Epithelial cell of prostate (primary cell): ENCODE measurements at regions not wholly inside any gene's neighbourhood (a gene's known extent, or its start where the extent isn't known, plus 50 kb on each side); places are given as distances from the start of the nearest gene placed in this dataset.

ENCODE experiments used
- DNase-seq: peaks from one replicate; pipeline ENCODE4 v3.0.0-alpha.2; 2011; ENCODE audit warnings: low read depth, low spot score
- H3K27ac ChIP-seq: fragments of 450-650 bp; 2 replicates; pipeline ENCODE4 v1.5.1; 2017; ENCODE audit warnings: mild to moderate bottlenecking

GRCh38 chr10:118939211-118940007 is 90.1 kb upstream of the NANOS1 start:
- DNase-seq = no peak
- peak overlapping the region; percentile 37 for H3K27ac ChIP-seq

- peak overlapping the region; percentile 37 for H3K27ac ChIP-seq
- DNase-seq = no peak
These were observed 89.1 kb upstream of the NANOS1 start for GRCh38 chr10:118940386-118940785.

GRCh38 chr10:118943253-118943652 is 86.3 kb upstream of the NANOS1 start:
- no peak for DNase-seq
- H3K27ac ChIP-seq = no peak overlapping the region

- no peak for DNase-seq
- no peak overlapping the region for H3K27ac ChIP-seq
These were observed 84.4 kb upstream of the NANOS1 start for GRCh38 chr10:118944959-118945633.

GRCh38 chr10:118948786-118949185 is 80.7 kb upstream of the NANOS1 start:
- no peak for DNase-seq
- H3K27ac ChIP-seq = no peak overlapping the region

- DNase-seq = no peak
- peak overlapping the region; percentile 23 for H3K27ac ChIP-seq
These were observed 79.3 kb upstream of the NANOS1 start for GRCh38 chr10:118950190-118950680.

GRCh38 chr10:118950997-118951637 is 78.4 kb upstream of the NANOS1 start:
- DNase-seq = no peak
- H3K27ac ChIP-seq = no peak overlapping the region

GRCh38 chr10:118952493-118953295 is 76.8 kb upstream of the NANOS1 start:
- H3K27ac ChIP-seq = no peak overlapping the region
- DNase-seq = no peak

- H3K27ac ChIP-seq = no peak overlapping the region
- no peak for DNase-seq
These were observed 75.7 kb upstream of the NANOS1 start for GRCh38 chr10:118953598-118954393.

- H3K27ac ChIP-seq = no peak overlapping the region
These were observed 74.0 kb upstream of the NANOS1 start for GRCh38 chr10:118955531-118955930.

GRCh38 chr10:118955951-118956801 is 73.3 kb upstream of the NANOS1 start:
- no peak overlapping the region for H3K27ac ChIP-seq
- no peak for DNase-seq

More at GRCh38 chr10:118955531-118955930, 74.0 kb upstream of the NANOS1 start:
- DNase-seq = no peak

GRCh38 chr10:118956802-118957442 is 72.6 kb upstream of the NANOS1 start:
- no peak overlapping the region for H3K27ac ChIP-seq
- DNase-seq = no peak

GRCh38 chr10:118957443-118957825 is 72.1 kb upstream of the NANOS1 start:
- H3K27ac ChIP-seq = no peak overlapping the region
- DNase-seq = no peak

- DNase-seq = no peak
- no peak overlapping the region for H3K27ac ChIP-seq
These were observed 71.5 kb upstream of the NANOS1 start for GRCh38 chr10:118957966-118958365.

GRCh38 chr10:118958559-118958958 is 71.0 kb upstream of the NANOS1 start:
- DNase-seq = no peak
- no peak overlapping the region for H3K27ac ChIP-seq

GRCh38 chr10:118958984-118959925 is 70.3 kb upstream of the NANOS1 start:
- peak; percentile 31 for DNase-seq
- peak overlapping the region; percentile 62 for H3K27ac ChIP-seq
